ENCODE measurements at regions not wholly inside any gene's neighbourhood (a gene's known extent, or its start where the extent isn't known, plus 50 kb on each side); places are given as distances from the start of the nearest gene placed in this dataset.

DNA sequence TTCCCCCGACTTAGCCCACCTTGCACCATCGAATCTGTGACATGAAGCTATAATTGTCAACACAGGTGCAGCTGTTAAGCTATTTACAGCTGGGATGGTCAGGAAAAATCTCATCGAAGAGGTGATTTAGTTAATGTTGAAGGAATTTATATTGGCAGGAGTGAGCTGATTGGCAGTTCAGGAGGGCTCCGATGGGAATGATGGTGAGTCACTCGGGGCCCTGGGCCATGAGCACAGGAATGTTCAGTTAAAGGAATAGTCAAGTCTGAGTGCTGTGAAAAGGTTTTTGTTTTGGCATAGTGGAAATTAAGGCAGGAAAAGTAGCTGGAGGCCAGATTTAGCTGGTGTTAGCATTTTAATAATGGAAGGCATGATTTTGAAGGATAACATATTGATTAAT, 95.7 kb downstream of the OXSM start:
- H3K36me3 ChIP-seq: no peaks in the 10 kb centered on the region
- TF ChIP-seq, protein P1, sequence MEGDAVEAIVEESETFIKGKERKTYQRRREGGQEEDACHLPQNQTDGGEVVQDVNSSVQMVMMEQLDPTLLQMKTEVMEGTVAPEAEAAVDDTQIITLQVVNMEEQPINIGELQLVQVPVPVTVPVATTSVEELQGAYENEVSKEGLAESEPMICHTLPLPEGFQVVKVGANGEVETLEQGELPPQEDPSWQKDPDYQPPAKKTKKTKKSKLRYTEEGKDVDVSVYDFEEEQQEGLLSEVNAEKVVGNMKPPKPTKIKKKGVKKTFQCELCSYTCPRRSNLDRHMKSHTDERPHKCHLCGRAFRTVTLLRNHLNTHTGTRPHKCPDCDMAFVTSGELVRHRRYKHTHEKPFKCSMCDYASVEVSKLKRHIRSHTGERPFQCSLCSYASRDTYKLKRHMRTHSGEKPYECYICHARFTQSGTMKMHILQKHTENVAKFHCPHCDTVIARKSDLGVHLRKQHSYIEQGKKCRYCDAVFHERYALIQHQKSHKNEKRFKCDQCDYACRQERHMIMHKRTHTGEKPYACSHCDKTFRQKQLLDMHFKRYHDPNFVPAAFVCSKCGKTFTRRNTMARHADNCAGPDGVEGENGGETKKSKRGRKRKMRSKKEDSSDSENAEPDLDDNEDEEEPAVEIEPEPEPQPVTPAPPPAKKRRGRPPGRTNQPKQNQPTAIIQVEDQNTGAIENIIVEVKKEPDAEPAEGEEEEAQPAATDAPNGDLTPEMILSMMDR (IDR thresholded peaks at IDR 0.05; ENCODE audit: borderline replicate concordance): no peak
- H3K4me1 ChIP-seq: peaks cover 7% of the 10 kb centered on the region
- intact Hi-C loops (cut with micrococcal nuclease): no loop called here
- no peak overlapping the region for H3K27ac ChIP-seq (replicated peaks)
- no peak for DNase-seq
- no peak overlapping the region for H3K4me3 ChIP-seq
- no peaks in the 10 kb centered on the region for H3K9me3 ChIP-seq (replicated peaks)
- H3K27me3 ChIP-seq (ENCODE audit: low read depth): peaks cover 18% of the 10 kb centered on the region

DNA sequence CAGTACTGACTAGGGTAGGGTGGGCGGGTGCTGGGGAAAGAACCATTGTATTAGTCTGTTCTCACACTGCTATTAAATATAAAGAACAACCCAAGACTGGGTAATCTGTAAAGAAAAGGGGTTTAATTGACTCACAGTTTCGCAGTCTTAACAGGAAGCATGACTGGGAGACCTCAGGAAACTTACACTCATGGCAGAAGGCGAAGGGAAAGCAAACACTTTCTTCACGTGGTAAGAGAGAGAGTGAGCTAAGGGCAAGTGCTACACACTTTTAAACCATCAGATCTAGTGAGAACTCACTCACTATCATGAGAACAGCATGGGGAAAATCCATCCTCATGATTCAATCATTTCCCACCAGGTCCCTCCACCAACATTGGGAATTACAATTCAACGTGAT, 98.0 kb downstream of the OXSM start:
- no peaks in the 10 kb centered on the region for H3K9me3 ChIP-seq (replicated peaks)
- H3K4me1 ChIP-seq: peaks cover 7% of the 10 kb centered on the region
- H3K27ac ChIP-seq (replicated peaks): no peak overlapping the region
- H3K27me3 ChIP-seq (ENCODE audit: low read depth): peaks cover 18% of the 10 kb centered on the region
- no peak overlapping the region for H3K4me3 ChIP-seq
- DNase-seq: no peak
- no peaks in the 10 kb centered on the region for H3K36me3 ChIP-seq
- TF ChIP-seq, protein P1 (IDR thresholded peaks at IDR 0.05; ENCODE audit: borderline replicate concordance): no peak
- intact Hi-C loops (cut with micrococcal nuclease): no loop called here

DNA sequence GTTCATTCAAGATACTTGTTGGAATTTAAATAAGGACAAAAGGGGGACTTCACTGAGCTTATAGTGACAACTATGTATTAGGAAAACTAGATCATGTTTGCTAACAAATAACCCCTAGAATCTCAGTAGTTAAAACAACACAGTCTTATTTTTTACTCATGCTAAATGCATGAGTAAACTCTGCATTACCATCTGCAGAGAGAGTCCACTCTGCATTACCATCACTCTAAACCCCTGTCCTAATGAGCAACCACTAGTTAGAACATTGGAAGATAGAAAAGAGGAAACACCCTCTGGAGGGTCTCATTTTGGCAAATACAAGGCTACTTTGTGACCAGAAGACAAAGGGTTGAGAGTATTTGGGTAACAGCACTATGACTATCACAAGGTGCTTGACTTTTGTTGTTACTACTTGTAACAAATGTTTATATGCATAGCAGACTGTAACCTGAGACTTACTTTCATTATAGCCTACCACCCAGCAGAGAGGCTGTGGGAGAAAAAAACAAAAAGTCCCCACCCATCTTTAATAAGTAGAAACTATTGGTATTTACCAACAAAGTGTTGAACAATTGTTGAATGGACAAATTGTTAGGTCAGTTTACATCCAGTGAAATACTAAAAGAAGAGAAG, 99.1 kb downstream of the OXSM start:
- DNase-seq: no peak
- Histone ChIP-seq H3K27ac (replicated peaks) (no peak overlapping the region), H3K4me1 (peaks cover 7% of the 10 kb centered on the region), H3K4me3 (no peak overlapping the region), H3K27me3 (ENCODE audit: low read depth) (peaks cover 18% of the 10 kb centered on the region), H3K9me3 (replicated peaks) (no peaks in the 10 kb centered on the region), H3K36me3 (no peaks in the 10 kb centered on the region)
- TF ChIP-seq, protein P1 (IDR thresholded peaks at IDR 0.05; ENCODE audit: borderline replicate concordance): no peak
- intact Hi-C loops (cut with micrococcal nuclease): no loop called here

DNA sequence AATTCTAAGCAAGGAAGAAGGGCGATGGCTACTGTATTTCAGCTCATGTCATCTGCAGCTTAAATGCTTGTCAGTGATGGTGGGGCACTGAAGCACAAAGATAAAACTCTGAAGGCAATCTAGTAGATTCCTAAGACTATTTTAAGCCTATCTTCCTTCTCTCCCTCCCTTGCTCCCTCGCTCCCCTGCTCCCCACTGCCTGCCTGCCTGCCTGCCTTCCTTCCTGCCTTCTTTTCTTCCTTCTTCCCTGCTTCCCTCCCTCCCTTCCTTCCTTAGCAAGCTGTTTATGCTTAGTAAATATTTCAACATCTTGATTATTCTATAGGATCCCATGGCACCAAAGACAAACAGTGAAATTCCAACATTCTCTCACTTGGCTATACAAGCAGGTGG, 99.6 kb downstream of the OXSM start:
- no peak overlapping the region for H3K4me3 ChIP-seq
- intact Hi-C loops (cut with micrococcal nuclease): no loop called here
- no peak for DNase-seq
- H3K27ac ChIP-seq (replicated peaks): no peak overlapping the region
- H3K36me3 ChIP-seq: no peaks in the 10 kb centered on the region
- peaks cover 7% of the 10 kb centered on the region for H3K4me1 ChIP-seq
- no peaks in the 10 kb centered on the region for H3K9me3 ChIP-seq (replicated peaks)
- peaks cover 18% of the 10 kb centered on the region for H3K27me3 ChIP-seq (ENCODE audit: low read depth)
- TF ChIP-seq, protein P1 (IDR thresholded peaks at IDR 0.05; ENCODE audit: borderline replicate concordance): no peak

DNA sequence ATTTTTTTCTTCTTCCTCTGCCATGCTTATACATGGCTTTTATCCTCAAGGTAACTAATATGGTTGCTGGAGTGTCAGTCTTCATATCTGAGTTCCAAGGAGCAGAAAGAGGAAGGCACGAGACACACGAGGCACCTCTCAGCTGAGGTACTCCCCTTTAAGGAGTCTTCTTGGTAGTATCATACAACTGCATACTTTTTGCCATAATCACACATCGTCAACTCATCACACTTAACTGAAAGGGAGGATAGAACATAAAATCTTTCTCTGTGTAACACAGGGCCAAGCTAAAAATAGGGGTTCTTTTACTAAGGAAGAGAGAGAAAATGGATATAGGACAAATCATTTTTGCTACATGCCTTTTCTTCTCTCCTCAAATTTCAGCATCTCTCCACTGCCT, 104.2 kb downstream of the OXSM start:
- Histone ChIP-seq H3K27me3 (ENCODE audit: low read depth) (no peaks in the 10 kb centered on the region), H3K9me3 (replicated peaks) (no peaks in the 10 kb centered on the region)

More for the DNA sequence above, 104.2 kb downstream of the OXSM start:
- TF ChIP-seq, protein P1 (IDR thresholded peaks at IDR 0.05; ENCODE audit: borderline replicate concordance): no peak
- DNase-seq: no peak
- Histone ChIP-seq H3K36me3 (no peaks in the 10 kb centered on the region), H3K4me3 (no peak overlapping the region), H3K27ac (replicated peaks) (no peak overlapping the region), H3K4me1 (peaks cover 5% of the 10 kb centered on the region)
- intact Hi-C loops (cut with micrococcal nuclease): no loop called here
